Liver (tissue), 8 donors: ENCODE measurements at regions not wholly inside any gene's neighbourhood (a gene's known extent, or its start where the extent isn't known, plus 50 kb on each side); places are given as distances from the start of the nearest gene placed in this dataset.

Experiments
- DNase-seq: peaks from one replicate; pipeline ENCODE4 v3.0.0-alpha.2; 2017; ENCODE audit warnings: low spot score
- H3K27ac ChIP-seq, 2 donors: one replicate each; pipeline ENCODE4 v1.7.0; 2013; ENCODE audit warnings: inconsistent platforms in 2 of 2, low read length in 2 of 2, control low read depth in 1 of 2, low read depth in 1 of 2, mild to moderate bottlenecking in 1 of 2
- H3K27me3 ChIP-seq, 4 donors: one replicate each; pipeline versions ENCODE4 v1.6.1 to v1.7.0; 2013; ENCODE audit warnings: low read length in 3 of 4, inconsistent platforms in 1 of 4, mild to moderate bottlenecking in 1 of 4, moderate library complexity in 1 of 4; ENCODE audit not compliant: control insufficient read depth in 4 of 4, insufficient read depth in 4 of 4
- H3K36me3 ChIP-seq, 4 donors: one replicate each; pipeline versions ENCODE4 v1.6.1 to v1.7.0; 2013; ENCODE audit warnings: low read length in 3 of 4, mild to moderate bottlenecking in 3 of 4, low read depth in 1 of 4, moderate library complexity in 1 of 4; ENCODE audit not compliant: control insufficient read depth in 4 of 4, insufficient read depth in 3 of 4
- H3K4me1 ChIP-seq, 4 donors: one replicate each; pipeline versions ENCODE4 v1.6.1 to v1.7.0; 2013; ENCODE audit warnings: low read length in 3 of 4, mild to moderate bottlenecking in 3 of 4, moderate library complexity in 1 of 4; ENCODE audit not compliant: control insufficient read depth in 4 of 4, insufficient read depth in 4 of 4
- H3K4me3 ChIP-seq, 3 donors: one replicate each; pipeline versions ENCODE4 v1.6.1 to v1.7.0; 2013; ENCODE audit warnings: low read length in 3 of 3, control low read depth in 1 of 3, low read depth in 1 of 3, mild to moderate bottlenecking in 1 of 3
- H3K9ac ChIP-seq, 2 donors: one replicate each; pipeline ENCODE4 v1.7.0; 2013; ENCODE audit warnings: low read length in 2 of 2, mild to moderate bottlenecking in 2 of 2, moderate library complexity in 2 of 2, control low read depth in 1 of 2, low read depth in 1 of 2
- H3K9me3 ChIP-seq, 4 donors: one replicate each; pipeline versions ENCODE4 v1.6.1 to v1.7.0; 2013; ENCODE audit warnings: low read length in 3 of 4; ENCODE audit not compliant: control insufficient read depth in 4 of 4
- CTCF ChIP-seq: fragments of 150-350 bp; IDR thresholded peaks from 2 replicates; pipeline ENCODE4 v1.5.1; 2017; ENCODE audit warnings: improper control_type of control experiment, low read depth, low read length; ENCODE audit not compliant: missing input control
- EGR1 ChIP-seq, 2 donors: IDR thresholded peaks; 2 replicates each; pipeline ENCODE4 v1.6.1; 2016 to 2018; ENCODE audit warnings: antibody characterized with exemption in 2 of 2, low read depth in 2 of 2
- FOXA1 ChIP-seq: IDR thresholded peaks from 2 replicates; pipeline ENCODE4 v1.6.1; 2016; ENCODE audit warnings: antibody characterized with exemption
- GABPA ChIP-seq, 2 donors: IDR thresholded peaks in 1 of 2; conservative IDR thresholded peaks in 1 of 2; 2 replicates each; pipeline ENCODE4 v1.6.1; 2016; ENCODE audit warnings: antibody characterized with exemption in 2 of 2, mild to moderate bottlenecking in 1 of 2, moderate library complexity in 1 of 2
- HNF4G ChIP-seq: IDR thresholded peaks from 2 replicates; pipeline ENCODE4 v1.6.1; 2016; ENCODE audit warnings: antibody characterized with exemption
- JUND ChIP-seq, 2 donors: IDR thresholded peaks; 2 replicates each; pipeline ENCODE4 v1.6.1; 2016; ENCODE audit warnings: antibody characterized with exemption in 2 of 2
- NR2F2 ChIP-seq: IDR thresholded peaks from 2 replicates; pipeline ENCODE4 v1.6.1; 2016; ENCODE audit warnings: antibody characterized with exemption
- RAD21 ChIP-seq, 2 donors: IDR thresholded peaks; 2 replicates each; pipeline ENCODE4 v1.6.1; 2016; ENCODE audit warnings: antibody characterized with exemption in 2 of 2, mild to moderate bottlenecking in 2 of 2
- RXRA ChIP-seq, 2 donors: IDR thresholded peaks; 2 replicates each; pipeline ENCODE4 v1.6.1; 2017 to 2018; ENCODE audit warnings: antibody characterized with exemption in 2 of 2, mild to moderate bottlenecking in 1 of 2
- SP1 ChIP-seq: IDR thresholded peaks from 2 replicates; pipeline ENCODE4 v1.6.1; 2018; ENCODE audit warnings: antibody characterized with exemption, mild to moderate bottlenecking
- TAF1 ChIP-seq: conservative IDR thresholded peaks from 2 replicates; pipeline ENCODE4 v1.6.1; 2016; ENCODE audit warnings: antibody characterized with exemption, mild to moderate bottlenecking
- YY1 ChIP-seq: IDR thresholded peaks from 2 replicates; pipeline ENCODE4 v1.6.1; 2016; ENCODE audit warnings: antibody characterized with exemption, mild to moderate bottlenecking
- WGBS: extraction: QIAGEN DNeasy Blood & Tissue Kit; methylation state at CpG from one replicate; pipeline ENCODE4 v1.1.7; 2013; 5-methylcytosine and 5-hydroxymethylcytosine counted together
- TF ChIP-seq, protein P1 (sequence below): IDR thresholded peaks from 2 replicates; pipeline ENCODE4 v1.6.1; 2016; ENCODE audit warnings: antibody characterized with exemption
- TF ChIP-seq, protein P2 (sequence below): IDR thresholded peaks from 2 replicates; pipeline ENCODE4 v1.6.1; 2016; ENCODE audit warnings: antibody characterized with exemption, mild to moderate bottlenecking
- TF ChIP-seq, protein P3 (sequence below): IDR thresholded peaks from 2 replicates; pipeline ENCODE4 v1.6.1; 2016; ENCODE audit warnings: antibody characterized with exemption
- TF ChIP-seq, protein P4 (sequence below): IDR thresholded peaks from 2 replicates; pipeline ENCODE4 v1.6.1; 2016; ENCODE audit warnings: antibody characterized with exemption
- donor health status: healthy.
- donor health status: healthy.
- donor health status: healthy.
- donor health status: healthy.
- donor health status: healthy.

- H3K9me3 ChIP-seq, result no peaks in the 10 kb centered on the region
- DNase-seq, result no peak
- no peaks in the 10 kb centered on the region for H3K36me3 ChIP-seq
- H3K4me1 ChIP-seq, result no peaks in the 10 kb centered on the region
- 94% methylated on average over 3 of the region's 3 CpGs for WGBS
- TF ChIP-seq NR2F2 (no peak), TAF1 (no peak)
- no peak overlapping the region for H3K9ac ChIP-seq
- H3K27me3 ChIP-seq, result no peaks in the 10 kb centered on the region
- no peak overlapping the region for H3K27ac ChIP-seq
- H3K4me3 ChIP-seq, result no peak overlapping the region
Measured at GRCh38 chr1:83676106-83676505, 322.8 kb downstream of the TTLL7 start.

GRCh38 chr1:83673312-83673711 lies 325.6 kb downstream of the TTLL7 start:
- TF ChIP-seq TAF1, result no peak
- TF ChIP-seq NR2F2, result no peak
- no peak for TF ChIP-seq EGR1 (IDR thresholded peaks at IDR 0.05; ENCODE audit: low read depth in 2 of 2)
- TF ChIP-seq, protein P1, sequence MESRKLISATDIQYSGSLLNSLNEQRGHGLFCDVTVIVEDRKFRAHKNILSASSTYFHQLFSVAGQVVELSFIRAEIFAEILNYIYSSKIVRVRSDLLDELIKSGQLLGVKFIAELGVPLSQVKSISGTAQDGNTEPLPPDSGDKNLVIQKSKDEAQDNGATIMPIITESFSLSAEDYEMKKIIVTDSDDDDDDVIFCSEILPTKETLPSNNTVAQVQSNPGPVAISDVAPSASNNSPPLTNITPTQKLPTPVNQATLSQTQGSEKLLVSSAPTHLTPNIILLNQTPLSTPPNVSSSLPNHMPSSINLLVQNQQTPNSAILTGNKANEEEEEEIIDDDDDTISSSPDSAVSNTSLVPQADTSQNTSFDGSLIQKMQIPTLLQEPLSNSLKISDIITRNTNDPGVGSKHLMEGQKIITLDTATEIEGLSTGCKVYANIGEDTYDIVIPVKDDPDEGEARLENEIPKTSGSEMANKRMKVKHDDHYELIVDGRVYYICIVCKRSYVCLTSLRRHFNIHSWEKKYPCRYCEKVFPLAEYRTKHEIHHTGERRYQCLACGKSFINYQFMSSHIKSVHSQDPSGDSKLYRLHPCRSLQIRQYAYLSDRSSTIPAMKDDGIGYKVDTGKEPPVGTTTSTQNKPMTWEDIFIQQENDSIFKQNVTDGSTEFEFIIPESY, result no peak
- no peak for TF ChIP-seq RAD21 (IDR thresholded peaks at IDR 0.05)
- TF ChIP-seq, protein P2, sequence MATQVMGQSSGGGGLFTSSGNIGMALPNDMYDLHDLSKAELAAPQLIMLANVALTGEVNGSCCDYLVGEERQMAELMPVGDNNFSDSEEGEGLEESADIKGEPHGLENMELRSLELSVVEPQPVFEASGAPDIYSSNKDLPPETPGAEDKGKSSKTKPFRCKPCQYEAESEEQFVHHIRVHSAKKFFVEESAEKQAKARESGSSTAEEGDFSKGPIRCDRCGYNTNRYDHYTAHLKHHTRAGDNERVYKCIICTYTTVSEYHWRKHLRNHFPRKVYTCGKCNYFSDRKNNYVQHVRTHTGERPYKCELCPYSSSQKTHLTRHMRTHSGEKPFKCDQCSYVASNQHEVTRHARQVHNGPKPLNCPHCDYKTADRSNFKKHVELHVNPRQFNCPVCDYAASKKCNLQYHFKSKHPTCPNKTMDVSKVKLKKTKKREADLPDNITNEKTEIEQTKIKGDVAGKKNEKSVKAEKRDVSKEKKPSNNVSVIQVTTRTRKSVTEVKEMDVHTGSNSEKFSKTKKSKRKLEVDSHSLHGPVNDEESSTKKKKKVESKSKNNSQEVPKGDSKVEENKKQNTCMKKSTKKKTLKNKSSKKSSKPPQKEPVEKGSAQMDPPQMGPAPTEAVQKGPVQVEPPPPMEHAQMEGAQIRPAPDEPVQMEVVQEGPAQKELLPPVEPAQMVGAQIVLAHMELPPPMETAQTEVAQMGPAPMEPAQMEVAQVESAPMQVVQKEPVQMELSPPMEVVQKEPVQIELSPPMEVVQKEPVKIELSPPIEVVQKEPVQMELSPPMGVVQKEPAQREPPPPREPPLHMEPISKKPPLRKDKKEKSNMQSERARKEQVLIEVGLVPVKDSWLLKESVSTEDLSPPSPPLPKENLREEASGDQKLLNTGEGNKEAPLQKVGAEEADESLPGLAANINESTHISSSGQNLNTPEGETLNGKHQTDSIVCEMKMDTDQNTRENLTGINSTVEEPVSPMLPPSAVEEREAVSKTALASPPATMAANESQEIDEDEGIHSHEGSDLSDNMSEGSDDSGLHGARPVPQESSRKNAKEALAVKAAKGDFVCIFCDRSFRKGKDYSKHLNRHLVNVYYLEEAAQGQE, result no peak
- no peak for TF ChIP-seq FOXA1
- no peak for TF ChIP-seq SP1
- TF ChIP-seq HNF4G, result no peak
- TF ChIP-seq, protein P3, sequence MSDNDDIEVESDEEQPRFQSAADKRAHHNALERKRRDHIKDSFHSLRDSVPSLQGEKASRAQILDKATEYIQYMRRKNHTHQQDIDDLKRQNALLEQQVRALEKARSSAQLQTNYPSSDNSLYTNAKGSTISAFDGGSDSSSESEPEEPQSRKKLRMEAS, result no peak
- TF ChIP-seq, protein P4, sequence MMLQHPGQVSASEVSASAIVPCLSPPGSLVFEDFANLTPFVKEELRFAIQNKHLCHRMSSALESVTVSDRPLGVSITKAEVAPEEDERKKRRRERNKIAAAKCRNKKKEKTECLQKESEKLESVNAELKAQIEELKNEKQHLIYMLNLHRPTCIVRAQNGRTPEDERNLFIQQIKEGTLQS, result no peak
- TF ChIP-seq YY1, result no peak

GRCh38 chr1:83671586-83671985 lies 327.3 kb downstream of the TTLL7 start:
- DNase-seq, result no peak
- Histone ChIP-seq H3K9me3 (no peaks in the 10 kb centered on the region), H3K9ac (no peak overlapping the region), H3K27me3 (no peaks in the 10 kb centered on the region), H3K36me3 (no peaks in the 10 kb centered on the region), H3K4me1 (no peaks in the 10 kb centered on the region), H3K27ac (no peak overlapping the region), H3K4me3 (no peak overlapping the region)
- TF ChIP-seq HNF4G, result no peak
- TF ChIP-seq RXRA (IDR thresholded peaks at IDR 0.05), result no peak
- TF ChIP-seq RAD21 (IDR thresholded peaks at IDR 0.05), result no peak
- TF ChIP-seq FOXA1, result no peak
- TF ChIP-seq GABPA (IDR thresholded peaks at IDR 0.05 in 1 of 2, conservative IDR thresholded peaks at IDR 0.05 in 1 of 2), result no peak
- no peak for TF ChIP-seq TAF1
- no peak for TF ChIP-seq CTCF
- no peak for TF ChIP-seq NR2F2
- TF ChIP-seq, protein P3, result no peak
- TF ChIP-seq, protein P2, result no peak
- no peak for TF ChIP-seq SP1
- no peak for TF ChIP-seq JUND (IDR thresholded peaks at IDR 0.05)

More at GRCh38 chr1:83673312-83673711, 325.6 kb downstream of the TTLL7 start:
- no peaks in the 10 kb centered on the region for H3K36me3 ChIP-seq
- H3K27ac ChIP-seq, result no peak overlapping the region
- DNase-seq, result no peak
- H3K9me3 ChIP-seq, result no peaks in the 10 kb centered on the region
- no peaks in the 10 kb centered on the region for H3K27me3 ChIP-seq
- H3K9ac ChIP-seq, result no peak overlapping the region
- no peak overlapping the region for H3K4me3 ChIP-seq
- 80% methylated on average over 1 of the region's 1 CpG for WGBS
- H3K4me1 ChIP-seq, result no peaks in the 10 kb centered on the region
